GM12878 (cell line): ENCODE measurements at regions not wholly inside any gene's neighbourhood (a gene's known extent, or its start where the extent isn't known, plus 50 kb on each side); places are given as distances from the start of the nearest gene placed in this dataset.

ENCODE experiments used
- BRCA1 ChIP-seq: IDR thresholded peaks from 2 replicates; pipeline ENCODE4 v1.6.1; 2011; ENCODE audit warnings: low read depth, low read length, improper control_type of control experiment
- EZH2 ChIP-seq: IDR thresholded peaks from 2 replicates; pipeline ENCODE4 v1.6.1; 2012; ENCODE audit warnings: low read depth, mild to moderate bottlenecking, control low read depth, inconsistent platforms, low read length, borderline replicate concordance; ENCODE audit not compliant: control insufficient read depth
- TBL1XR1 ChIP-seq: IDR thresholded peaks from 2 replicates; pipeline ENCODE4 v1.6.1; 2012; ENCODE audit warnings: low read depth, low read length, improper control_type of control experiment
- ZSCAN29 ChIP-seq: fragments of 450-650 bp; IDR thresholded peaks from 2 replicates; pipeline ENCODE4 v1.6.1; 2017; ENCODE audit warnings: mild to moderate bottlenecking, moderate library complexity
- TF ChIP-seq, protein P1 (sequence below), 3 experiments: IDR thresholded peaks in 2 of 3; conservative IDR thresholded peaks in 1 of 3; 2 replicates each; pipeline ENCODE4 v1.5.1; 2011; ENCODE audit warnings: low read depth in 3 of 3, low read length in 3 of 3, mild to moderate bottlenecking in 3 of 3, control low read depth in 2 of 3, moderate library complexity in 2 of 3, inconsistent platforms in 1 of 3, mixed read lengths in 1 of 3; ENCODE audit not compliant: control insufficient read depth in 2 of 3, insufficient read depth in 1 of 3; ENCODE audit errors: extremely low read depth in 1 of 3

DNA sequence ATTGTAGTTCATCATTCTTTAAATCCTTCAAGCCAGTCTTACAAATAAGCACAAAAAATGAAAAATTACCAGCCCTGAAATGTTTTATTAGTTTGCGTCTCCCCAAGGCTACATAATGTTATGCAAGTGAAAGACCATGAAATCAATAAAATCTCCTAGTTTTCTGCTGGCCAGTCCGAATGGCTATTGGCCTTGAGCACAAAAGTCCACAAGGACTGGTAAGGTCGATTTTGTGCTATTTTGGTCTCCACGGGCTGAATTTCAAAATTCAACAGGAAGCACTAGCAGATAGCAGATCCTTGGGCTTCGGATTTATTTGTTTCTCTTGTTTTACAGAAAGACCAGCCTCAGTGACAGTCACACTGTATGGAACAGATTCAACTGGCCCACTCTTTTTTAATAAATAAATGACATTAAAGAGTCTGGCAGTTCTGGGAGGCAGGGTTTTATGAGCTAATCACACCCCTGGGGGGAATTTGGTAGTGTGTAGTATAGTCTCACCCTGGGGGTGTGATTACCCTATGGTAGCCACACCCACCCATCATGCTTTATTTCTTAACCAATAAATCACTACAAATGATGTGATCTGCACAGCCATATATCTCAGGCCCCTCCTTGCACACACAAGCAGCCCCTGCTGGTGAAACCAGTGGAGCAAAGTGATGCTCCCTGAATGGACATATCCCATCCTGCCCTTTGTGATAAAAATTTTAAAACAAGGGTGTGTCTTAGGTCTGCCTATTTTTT is 51.1 kb upstream of the TMEM33 start:
- TF ChIP-seq TBL1XR1 (no peak), BRCA1 (no peak), ZSCAN29 (no peak), EZH2 (no peak)
- TF ChIP-seq, protein P1, sequence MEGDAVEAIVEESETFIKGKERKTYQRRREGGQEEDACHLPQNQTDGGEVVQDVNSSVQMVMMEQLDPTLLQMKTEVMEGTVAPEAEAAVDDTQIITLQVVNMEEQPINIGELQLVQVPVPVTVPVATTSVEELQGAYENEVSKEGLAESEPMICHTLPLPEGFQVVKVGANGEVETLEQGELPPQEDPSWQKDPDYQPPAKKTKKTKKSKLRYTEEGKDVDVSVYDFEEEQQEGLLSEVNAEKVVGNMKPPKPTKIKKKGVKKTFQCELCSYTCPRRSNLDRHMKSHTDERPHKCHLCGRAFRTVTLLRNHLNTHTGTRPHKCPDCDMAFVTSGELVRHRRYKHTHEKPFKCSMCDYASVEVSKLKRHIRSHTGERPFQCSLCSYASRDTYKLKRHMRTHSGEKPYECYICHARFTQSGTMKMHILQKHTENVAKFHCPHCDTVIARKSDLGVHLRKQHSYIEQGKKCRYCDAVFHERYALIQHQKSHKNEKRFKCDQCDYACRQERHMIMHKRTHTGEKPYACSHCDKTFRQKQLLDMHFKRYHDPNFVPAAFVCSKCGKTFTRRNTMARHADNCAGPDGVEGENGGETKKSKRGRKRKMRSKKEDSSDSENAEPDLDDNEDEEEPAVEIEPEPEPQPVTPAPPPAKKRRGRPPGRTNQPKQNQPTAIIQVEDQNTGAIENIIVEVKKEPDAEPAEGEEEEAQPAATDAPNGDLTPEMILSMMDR (IDR thresholded peaks at IDR 0.05 in 2 of 3, conservative IDR thresholded peaks at IDR 0.05 in 1 of 3; ENCODE audit: control insufficient read depth in 2 of 3, extremely low read depth in 1 of 3, insufficient read depth in 1 of 3, low read depth in 3 of 3, low read length in 3 of 3): no peak
